DOHH2 (cell line): ENCODE measurements at regions not wholly inside any gene's neighbourhood (a gene's known extent, or its start where the extent isn't known, plus 50 kb on each side); places are given as distances from the start of the nearest gene placed in this dataset.

Experiments
- CTCF ChIP-seq: fragments of 200-600 bp; sonication (generic); IDR thresholded peaks from one replicate; pipeline ENCODE4 v1.5.1; 2014; ENCODE audit warnings: antibody characterized with exemption, mild to moderate bottlenecking, low read depth, low read length; ENCODE audit not compliant: poor library complexity, severe bottlenecking
- EZH2phosphoT487 ChIP-seq: fragments of 200-600 bp; sonication (generic); IDR thresholded peaks from 2 replicates; pipeline ENCODE4 v1.6.1; 2017; ENCODE audit warnings: borderline replicate concordance, mild to moderate bottlenecking, antibody characterized with exemption, low read length, moderate library complexity, mixed read lengths

- no peak for TF ChIP-seq CTCF
- no peak for TF ChIP-seq EZH2phosphoT487
Measured at GRCh38 chr18:11237066-11237465, 87.7 kb upstream of the PIEZO2 start.
